GM12892 (cell line): ENCODE measurements at regions not wholly inside any gene's neighbourhood (a gene's known extent, or its start where the extent isn't known, plus 50 kb on each side); places are given as distances from the start of the nearest gene placed in this dataset.
"Not testable (repeated sequence)": the region's sequence is repeated elsewhere in the genome, so short reads cannot be mapped to it uniquely, and the experiment has no call there.

Experiments used
- POLR2A ChIP-seq: IDR thresholded peaks from 2 replicates; pipeline ENCODE4 v1.6.1; 2011; ENCODE audit warnings: low read depth, low read length, control low read depth
- TAF1 ChIP-seq: IDR thresholded peaks from 2 replicates; pipeline ENCODE4 v1.6.1; 2011; ENCODE audit warnings: low read depth, mild to moderate bottlenecking, control low read depth, low read length, borderline replicate concordance

DNA sequence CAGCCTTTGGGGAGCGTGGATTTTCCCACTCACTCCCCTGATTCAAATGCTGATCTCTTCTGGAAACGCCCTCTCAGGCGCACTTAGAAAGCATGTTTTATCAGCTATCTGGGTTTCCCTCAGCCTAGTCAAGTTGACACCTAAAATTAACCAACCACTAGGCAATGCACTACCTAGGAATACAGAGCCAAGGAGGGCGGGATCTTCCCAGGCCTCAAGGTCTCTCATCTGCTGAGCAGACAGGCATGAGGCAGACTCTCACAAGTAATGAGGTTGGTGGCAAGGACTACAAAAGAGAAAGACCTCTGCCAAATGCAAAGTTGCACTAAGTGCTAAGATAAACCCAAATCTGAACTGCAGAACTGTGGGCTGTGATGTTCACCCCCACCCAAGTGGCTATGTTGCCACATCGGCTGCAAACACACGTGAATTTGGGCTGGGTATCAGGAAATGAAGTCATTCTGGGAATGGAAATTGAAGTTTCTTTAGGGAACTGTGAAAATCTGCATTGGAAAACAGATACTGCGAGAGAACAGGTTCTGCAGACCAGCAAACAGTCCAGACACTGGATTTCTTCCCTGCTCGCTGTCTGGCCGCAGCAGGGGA lies 186.6 kb downstream of the LMLN start:
- not testable (repeated sequence) for TF ChIP-seq POLR2A, TAF1
